Fibroblast of lung (primary cell): ENCODE measurements at regions not wholly inside any gene's neighbourhood (a gene's known extent, or its start where the extent isn't known, plus 50 kb on each side); places are given as distances from the start of the nearest gene placed in this dataset.

Experiments
- DNase-seq, 2 donors: peaks; one replicate each; pipeline versions ENCODE4 v3.0.0 to v3.0.0-alpha.2; 2010; ENCODE audit warnings: low read depth in 2 of 2
- H2AFZ ChIP-seq: 2 replicates; pipeline ENCODE4 v1.5.1; 2012; ENCODE audit warnings: low read length, control low read depth, inconsistent platforms
- H3K27ac ChIP-seq: 2 replicates; pipeline ENCODE4 v1.5.1; 2011; ENCODE audit warnings: low read length, control low read depth; ENCODE audit not compliant: insufficient read depth
- H3K27me3 ChIP-seq: 2 replicates; pipeline ENCODE4 v1.5.1; 2011; ENCODE audit warnings: mild to moderate bottlenecking, low read length; ENCODE audit not compliant: control insufficient read depth, insufficient read depth
- H3K36me3 ChIP-seq: 2 replicates; pipeline ENCODE4 v1.5.1; 2011; ENCODE audit warnings: low read length; ENCODE audit not compliant: control insufficient read depth, insufficient read depth
- H3K4me1 ChIP-seq: 2 replicates; pipeline ENCODE4 v1.5.1; 2011; ENCODE audit warnings: low read length; ENCODE audit not compliant: control insufficient read depth, insufficient read depth; ENCODE audit errors: extremely low read depth
- H3K4me2 ChIP-seq: 2 replicates; pipeline ENCODE4 v1.5.1; 2011; ENCODE audit warnings: low read length, control low read depth; ENCODE audit not compliant: insufficient read depth; ENCODE audit errors: extremely low read depth
- H3K4me3 ChIP-seq, 4 experiments: fragments of 200-600 bp in 1 of 4; sonication (generic) in 1 of 4; replicated peaks in 1 of 4; 2 replicates each; pipeline ENCODE4 v1.5.1; 2011 to 2016; ENCODE audit warnings: low read length in 4 of 4, low read depth in 3 of 4, mild to moderate bottlenecking in 3 of 4, control low read depth in 2 of 4, inconsistent platforms in 1 of 4, mixed read lengths in 1 of 4; ENCODE audit not compliant: insufficient read depth in 1 of 4; ENCODE audit errors: control extremely low read depth in 1 of 4
- H3K79me2 ChIP-seq: 2 replicates; pipeline ENCODE4 v1.5.1; 2012; ENCODE audit warnings: mild to moderate bottlenecking, low read length, inconsistent platforms; ENCODE audit not compliant: control insufficient read depth, insufficient read depth
- H3K9ac ChIP-seq: 2 replicates; pipeline ENCODE4 v1.5.1; 2011; ENCODE audit warnings: mild to moderate bottlenecking, low read length, control low read depth; ENCODE audit not compliant: insufficient read depth
- H3K9me3 ChIP-seq: 2 replicates; pipeline ENCODE4 v1.5.1; 2012; ENCODE audit warnings: low read depth, low read length; ENCODE audit not compliant: control insufficient read depth, insufficient read depth
- H4K20me1 ChIP-seq: 2 replicates; pipeline ENCODE4 v1.5.1; 2011; ENCODE audit warnings: low read length; ENCODE audit not compliant: control insufficient read depth, insufficient read depth; ENCODE audit errors: extremely low read depth
- EZH2 ChIP-seq: IDR thresholded peaks from 2 replicates; pipeline ENCODE4 v1.5.1; 2012; ENCODE audit warnings: low read length, control low read depth, mild to moderate bottlenecking; ENCODE audit errors: missing control alignments
- TF ChIP-seq, protein P1 (sequence below), 2 donors: IDR thresholded peaks in 1 of 2; conservative IDR thresholded peaks in 1 of 2; 1 replicate in 1 of 2; 2 replicates in 1 of 2; pipeline ENCODE4 v1.5.1; 2011 to 2012; ENCODE audit warnings: low read length in 2 of 2, control low read depth in 1 of 2, inconsistent platforms in 1 of 2, low read depth in 1 of 2, mild to moderate bottlenecking in 1 of 2

DNA sequence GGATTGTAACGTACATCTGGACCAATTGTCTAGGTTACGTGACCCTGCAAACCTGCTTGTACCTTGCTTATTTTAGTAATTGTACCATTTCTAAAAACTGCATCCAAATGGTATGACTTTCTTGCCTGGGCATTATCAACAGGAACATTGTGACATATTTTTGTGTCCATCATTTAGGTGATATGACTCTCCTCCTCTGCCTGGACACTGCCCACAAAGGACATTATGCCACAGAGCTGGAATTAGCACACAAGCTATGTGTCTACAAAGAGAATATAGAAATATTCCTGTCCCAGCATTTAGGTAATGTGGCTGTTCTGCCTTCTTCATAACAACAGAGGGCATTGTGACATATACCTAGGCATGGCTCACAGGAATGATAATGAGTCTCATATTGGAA is 1153.7 kb upstream of the AMELY start:
- Histone ChIP-seq H3K27ac (no peak overlapping the region), H3K9ac (no peak overlapping the region), H2AFZ (no peak overlapping the region), H3K36me3 (no peaks in the 10 kb centered on the region), H3K4me3 (no peak overlapping the region), H3K9me3 (no peaks in the 10 kb centered on the region), H4K20me1 (no peaks in the 10 kb centered on the region), H3K4me1 (no peaks in the 10 kb centered on the region), H3K27me3 (no peaks in the 10 kb centered on the region), H3K4me2 (no peak overlapping the region), H3K79me2 (no peaks in the 10 kb centered on the region)
- TF ChIP-seq, protein P1, sequence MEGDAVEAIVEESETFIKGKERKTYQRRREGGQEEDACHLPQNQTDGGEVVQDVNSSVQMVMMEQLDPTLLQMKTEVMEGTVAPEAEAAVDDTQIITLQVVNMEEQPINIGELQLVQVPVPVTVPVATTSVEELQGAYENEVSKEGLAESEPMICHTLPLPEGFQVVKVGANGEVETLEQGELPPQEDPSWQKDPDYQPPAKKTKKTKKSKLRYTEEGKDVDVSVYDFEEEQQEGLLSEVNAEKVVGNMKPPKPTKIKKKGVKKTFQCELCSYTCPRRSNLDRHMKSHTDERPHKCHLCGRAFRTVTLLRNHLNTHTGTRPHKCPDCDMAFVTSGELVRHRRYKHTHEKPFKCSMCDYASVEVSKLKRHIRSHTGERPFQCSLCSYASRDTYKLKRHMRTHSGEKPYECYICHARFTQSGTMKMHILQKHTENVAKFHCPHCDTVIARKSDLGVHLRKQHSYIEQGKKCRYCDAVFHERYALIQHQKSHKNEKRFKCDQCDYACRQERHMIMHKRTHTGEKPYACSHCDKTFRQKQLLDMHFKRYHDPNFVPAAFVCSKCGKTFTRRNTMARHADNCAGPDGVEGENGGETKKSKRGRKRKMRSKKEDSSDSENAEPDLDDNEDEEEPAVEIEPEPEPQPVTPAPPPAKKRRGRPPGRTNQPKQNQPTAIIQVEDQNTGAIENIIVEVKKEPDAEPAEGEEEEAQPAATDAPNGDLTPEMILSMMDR (conservative IDR thresholded peaks at IDR 0.05 in 1 of 2, IDR thresholded peaks at IDR 0.05 in 1 of 2; ENCODE audit: low read depth in 1 of 2, low read length in 2 of 2) = no peak
- no peak for TF ChIP-seq EZH2
- no peak for DNase-seq

DNA sequence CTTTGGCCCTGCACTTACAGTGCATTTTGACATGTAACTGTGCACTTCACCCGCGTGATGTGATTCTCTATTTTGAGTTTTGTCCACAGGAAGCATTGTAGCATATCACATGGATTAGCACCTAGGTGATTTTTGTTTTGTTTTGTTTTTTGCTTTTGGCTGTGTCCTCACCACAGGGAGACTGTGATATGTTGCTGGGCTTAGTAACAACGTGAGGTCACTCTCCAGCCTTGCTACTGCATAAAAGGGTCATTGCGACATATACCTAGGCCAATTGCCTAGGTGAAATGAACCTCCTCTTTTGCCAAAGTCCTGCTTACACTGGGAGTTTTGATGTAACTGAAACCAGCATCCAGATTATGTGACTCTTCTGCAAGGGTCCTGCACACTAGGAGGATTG is 1152.9 kb upstream of the AMELY start:
- TF ChIP-seq, protein P1 (conservative IDR thresholded peaks at IDR 0.05 in 1 of 2, IDR thresholded peaks at IDR 0.05 in 1 of 2; ENCODE audit: low read depth in 1 of 2, low read length in 2 of 2) = no peak
- no peak for TF ChIP-seq EZH2
- no peak overlapping the region for H3K4me2 ChIP-seq
- H2AFZ ChIP-seq = no peak overlapping the region
- no peaks in the 10 kb centered on the region for H4K20me1 ChIP-seq
- no peak for DNase-seq
- no peaks in the 10 kb centered on the region for H3K79me2 ChIP-seq
- H3K27me3 ChIP-seq = no peaks in the 10 kb centered on the region
- H3K27ac ChIP-seq = no peak overlapping the region
- H3K4me3 ChIP-seq = no peak overlapping the region
- H3K9ac ChIP-seq = no peak overlapping the region
- H3K4me1 ChIP-seq = no peaks in the 10 kb centered on the region
- no peaks in the 10 kb centered on the region for H3K36me3 ChIP-seq
- no peaks in the 10 kb centered on the region for H3K9me3 ChIP-seq

DNA sequence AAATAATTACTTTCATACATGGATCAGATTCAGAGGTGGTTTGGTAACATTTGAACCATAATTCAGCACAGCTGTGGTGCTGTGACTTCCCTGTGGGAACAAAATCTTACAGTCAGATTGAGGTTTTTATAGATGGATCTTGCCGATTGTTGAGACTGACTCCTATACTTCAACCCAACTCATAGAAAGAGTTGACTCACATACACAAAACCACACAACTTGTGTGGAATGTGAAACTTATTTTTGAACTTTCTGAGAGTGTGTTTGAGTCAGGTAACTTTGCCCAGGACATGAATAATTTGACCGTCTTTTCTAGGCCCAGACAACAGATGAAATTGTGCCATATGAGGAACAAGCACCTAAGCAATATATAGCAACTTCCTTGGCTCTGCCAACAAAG is 1152.4 kb upstream of the AMELY start:
- H3K9me3 ChIP-seq = no peaks in the 10 kb centered on the region

More for the DNA sequence above, 1152.4 kb upstream of the AMELY start:
- H3K79me2 ChIP-seq = no peaks in the 10 kb centered on the region
- H4K20me1 ChIP-seq = no peaks in the 10 kb centered on the region
- H3K4me1 ChIP-seq = no peaks in the 10 kb centered on the region
- no peak overlapping the region for H3K4me3 ChIP-seq
- H3K27me3 ChIP-seq = no peaks in the 10 kb centered on the region
- H2AFZ ChIP-seq = no peak overlapping the region
- no peak for DNase-seq
- no peaks in the 10 kb centered on the region for H3K36me3 ChIP-seq
- H3K9ac ChIP-seq = no peak overlapping the region
- no peak overlapping the region for H3K27ac ChIP-seq
- no peak overlapping the region for H3K4me2 ChIP-seq
- TF ChIP-seq, protein P1 (conservative IDR thresholded peaks at IDR 0.05 in 1 of 2, IDR thresholded peaks at IDR 0.05 in 1 of 2; ENCODE audit: low read depth in 1 of 2, low read length in 2 of 2) = no peak
